Large intestine (tissue), 3 donors: ENCODE measurements at regions not wholly inside any gene's neighbourhood (a gene's known extent, or its start where the extent isn't known, plus 50 kb on each side); places are given as distances from the start of the nearest gene placed in this dataset.

Source experiments
- DNase-seq, 2 donors: peaks; one replicate each; pipeline versions ENCODE4 v3.0.0 to v3.0.0-alpha.2; 2013
- H3K27ac ChIP-seq: one replicate; pipeline ENCODE4 v1.5.1; 2013; ENCODE audit warnings: low read length
- H3K27me3 ChIP-seq: 2 replicates; pipeline ENCODE4 v1.6.1; 2013; ENCODE audit warnings: low read length; ENCODE audit not compliant: control insufficient read depth, insufficient read depth
- H3K36me3 ChIP-seq: 2 replicates; pipeline ENCODE4 v1.6.1; 2013; ENCODE audit warnings: low read length; ENCODE audit not compliant: control insufficient read depth, insufficient read depth
- H3K4me1 ChIP-seq: one replicate; pipeline ENCODE4 v1.6.1; 2013; ENCODE audit warnings: low read length; ENCODE audit not compliant: control insufficient read depth, insufficient read depth
- H3K4me3 ChIP-seq: one replicate; pipeline ENCODE4 v1.5.1; 2013; ENCODE audit warnings: low read length
- H3K9me3 ChIP-seq: one replicate; pipeline ENCODE4 v1.6.1; 2013; ENCODE audit warnings: mild to moderate bottlenecking, low read depth, low read length, moderate library complexity; ENCODE audit not compliant: control insufficient read depth
- WGBS: methylation state at CpG from one replicate; pipeline ENCODE4 v1.1.5; 2013; ENCODE audit warnings: low lambda C conversion rate; ENCODE audit not compliant: insufficient coverage; 5-methylcytosine and 5-hydroxymethylcytosine counted together

GRCh38 chr22:47787501-47788227, 1025.2 kb downstream of the TBC1D22A start:
- peaks cover 7% of the 10 kb centered on the region for H3K9me3 ChIP-seq
- H3K4me1 ChIP-seq = no peaks in the 10 kb centered on the region
- H3K27ac ChIP-seq = no peak overlapping the region
- H3K27me3 ChIP-seq = no peaks in the 10 kb centered on the region
- no peak for DNase-seq
- H3K4me3 ChIP-seq = no peak overlapping the region
- H3K36me3 ChIP-seq = no peaks in the 10 kb centered on the region
- WGBS = no CpG with 5 or more reads among the region's 10 CpGs

DNA sequence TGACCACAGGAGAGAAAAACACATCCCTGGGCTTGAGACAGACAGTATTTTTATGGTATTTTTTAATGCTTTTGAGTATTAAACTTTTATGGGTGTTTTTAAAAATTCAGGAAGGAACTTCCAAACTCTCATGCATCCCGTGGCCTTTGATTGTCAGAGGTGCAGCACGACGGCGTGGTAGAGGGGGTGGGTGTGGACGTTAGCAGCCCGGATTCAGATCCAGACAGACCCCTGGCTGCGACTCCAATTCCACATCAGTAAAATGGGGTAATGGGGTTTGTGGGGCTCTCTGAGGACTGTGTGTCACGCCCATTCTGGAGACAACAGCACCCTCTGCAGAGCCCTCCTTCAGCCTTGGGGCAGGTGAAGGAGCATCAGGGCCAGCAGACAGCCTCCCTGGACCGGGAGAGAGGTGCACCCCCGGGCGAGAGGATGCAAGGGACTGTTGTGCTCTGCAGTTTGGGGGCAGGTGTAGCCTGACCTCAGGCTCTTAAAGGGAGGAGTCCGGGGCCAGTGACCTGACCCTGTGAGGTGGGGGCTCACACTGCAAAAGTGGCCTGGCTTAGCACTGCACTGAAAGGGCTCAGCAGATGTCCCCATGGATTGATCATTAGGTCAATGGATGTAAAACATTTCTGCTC, 1024.3 kb downstream of the TBC1D22A start:
- peaks cover 7% of the 10 kb centered on the region for H3K9me3 ChIP-seq
- H3K4me3 ChIP-seq = no peak overlapping the region
- no peaks in the 10 kb centered on the region for H3K36me3 ChIP-seq
- no CpG with 5 or more reads among the region's 12 CpGs for WGBS
- DNase-seq = no peak
- no peak overlapping the region for H3K27ac ChIP-seq
- H3K4me1 ChIP-seq = no peaks in the 10 kb centered on the region
- H3K27me3 ChIP-seq = no peaks in the 10 kb centered on the region

GRCh38 chr22:47784991-47785390, 1022.5 kb downstream of the TBC1D22A start:
- H3K27me3 ChIP-seq = no peaks in the 10 kb centered on the region
- H3K9me3 ChIP-seq = peaks cover 7% of the 10 kb centered on the region
- no peak overlapping the region for H3K27ac ChIP-seq
- H3K4me3 ChIP-seq = no peak overlapping the region
- no peaks in the 10 kb centered on the region for H3K4me1 ChIP-seq
- DNase-seq = no peak
- no CpG with 5 or more reads among the region's 1 CpG for WGBS
- H3K36me3 ChIP-seq = no peaks in the 10 kb centered on the region

DNA sequence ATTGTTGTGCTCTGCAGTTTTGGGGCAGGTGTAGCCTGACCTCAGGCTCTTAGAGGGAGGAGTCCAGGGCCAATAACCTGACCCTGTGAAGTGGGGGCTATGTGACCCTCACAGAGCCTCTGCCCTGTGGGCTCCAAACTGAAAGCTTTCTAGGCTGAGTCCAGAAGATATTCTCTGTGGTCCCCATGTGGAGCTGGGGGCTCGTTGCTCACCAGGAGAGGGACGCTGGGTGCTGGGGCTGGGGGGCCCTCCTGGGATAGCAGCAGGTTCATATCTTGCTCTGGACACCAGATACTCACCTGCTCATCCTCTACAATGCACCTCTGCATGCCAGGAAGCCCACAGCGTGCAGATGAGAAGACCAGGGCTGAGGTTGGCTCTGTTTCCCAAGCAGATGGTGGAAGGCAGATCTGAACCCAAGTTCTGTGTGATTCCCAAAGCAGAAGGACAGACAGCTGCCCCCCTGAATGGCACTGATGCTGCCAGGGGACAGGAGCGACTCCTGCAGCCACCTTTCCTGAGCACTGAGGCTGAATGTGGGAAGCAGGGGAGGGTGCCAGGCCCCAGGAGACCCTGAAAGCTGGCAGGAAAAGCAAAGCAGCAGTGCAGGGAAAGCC, 1022.0 kb downstream of the TBC1D22A start:
- no peak for DNase-seq
- Histone ChIP-seq H3K36me3 (no peaks in the 10 kb centered on the region), H3K4me1 (no peaks in the 10 kb centered on the region), H3K4me3 (no peak overlapping the region), H3K27me3 (no peaks in the 10 kb centered on the region), H3K27ac (no peak overlapping the region), H3K9me3 (peaks cover 7% of the 10 kb centered on the region)
- WGBS = no CpG with 5 or more reads among the region's 4 CpGs

DNA sequence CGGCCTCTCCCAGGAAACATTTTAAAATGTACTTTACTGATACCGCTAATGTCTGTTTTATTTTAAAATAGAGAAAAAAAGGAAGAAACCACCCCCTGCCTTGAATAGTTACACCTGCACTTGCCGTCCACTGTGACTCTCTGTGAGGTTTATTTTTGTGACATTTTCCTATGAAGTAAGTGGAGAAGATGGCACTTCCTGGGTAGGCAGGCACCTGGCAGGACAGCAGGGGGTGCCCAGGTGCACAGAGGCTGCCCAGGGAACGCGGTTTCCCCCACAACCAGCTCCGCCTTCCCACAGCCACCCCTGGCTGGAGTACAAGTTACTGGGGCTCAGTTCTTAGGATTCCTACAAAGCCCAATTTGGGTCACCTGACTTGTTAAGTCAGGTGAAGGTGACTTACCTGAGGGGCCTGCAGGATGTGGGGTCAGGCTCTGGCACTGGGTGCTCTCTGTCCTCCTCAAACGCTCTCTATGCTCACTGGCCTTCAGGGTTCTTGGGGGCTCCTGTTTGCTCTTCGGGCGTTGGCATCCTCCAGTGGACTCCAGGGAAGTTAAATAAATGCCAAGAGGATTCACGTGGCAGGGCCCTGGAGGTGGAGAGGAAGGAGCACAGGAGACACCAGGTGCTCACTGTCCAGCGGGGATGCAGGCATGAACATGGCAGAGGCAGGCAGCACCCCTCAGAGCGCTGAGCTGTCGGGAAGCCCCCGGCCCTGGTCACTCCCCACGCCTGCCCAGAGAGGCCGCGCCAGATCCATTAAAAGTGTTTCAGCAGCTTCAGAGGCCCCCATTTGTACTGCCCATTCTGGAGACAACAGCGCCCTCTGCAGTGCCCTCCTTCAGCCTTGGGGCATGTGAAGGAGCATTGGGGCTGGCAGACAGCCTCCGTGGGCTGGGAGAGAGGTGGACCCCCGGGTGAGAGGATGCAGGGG, 1021.2 kb downstream of the TBC1D22A start:
- peaks cover 7% of the 10 kb centered on the region for H3K9me3 ChIP-seq
- H3K36me3 ChIP-seq = no peaks in the 10 kb centered on the region
- H3K4me3 ChIP-seq = no peak overlapping the region
- DNase-seq = no peak
- H3K27ac ChIP-seq = no peak overlapping the region
- WGBS = 100% methylated on average over 1 of the region's 20 CpGs
- no peaks in the 10 kb centered on the region for H3K4me1 ChIP-seq
- H3K27me3 ChIP-seq = no peaks in the 10 kb centered on the region

GRCh38 chr22:47782328-47783075, 1020.1 kb downstream of the TBC1D22A start:
- Histone ChIP-seq H3K36me3 (no peaks in the 10 kb centered on the region), H3K4me3 (no peak overlapping the region), H3K27me3 (no peaks in the 10 kb centered on the region), H3K27ac (no peak overlapping the region), H3K4me1 (no peaks in the 10 kb centered on the region), H3K9me3 (peaks cover 7% of the 10 kb centered on the region)
- WGBS = no CpG with 5 or more reads among the region's 15 CpGs
- no peak for DNase-seq

- WGBS = 100% methylated on average over 1 of the region's 20 CpGs
Observed at GRCh38 chr22:47781427-47782111, 1019.1 kb downstream of the TBC1D22A start.

GRCh38 chr22:47781024-47781423, 1018.6 kb downstream of the TBC1D22A start:
- Histone ChIP-seq H3K4me1 (no peaks in the 10 kb centered on the region), H3K27me3 (no peaks in the 10 kb centered on the region), H3K36me3 (no peaks in the 10 kb centered on the region), H3K9me3 (peaks cover 7% of the 10 kb centered on the region), H3K27ac (no peak overlapping the region), H3K4me3 (no peak overlapping the region)
- no CpG with 5 or more reads among the region's 12 CpGs for WGBS
- DNase-seq = no peak

More at GRCh38 chr22:47781427-47782111, 1019.1 kb downstream of the TBC1D22A start:
- Histone ChIP-seq H3K4me1 (no peaks in the 10 kb centered on the region), H3K9me3 (peaks cover 7% of the 10 kb centered on the region), H3K27ac (no peak overlapping the region), H3K4me3 (no peak overlapping the region), H3K27me3 (no peaks in the 10 kb centered on the region), H3K36me3 (no peaks in the 10 kb centered on the region)
- DNase-seq = no peak

GRCh38 chr22:47780281-47780875, 1017.9 kb downstream of the TBC1D22A start:
- Histone ChIP-seq H3K4me1 (no peaks in the 10 kb centered on the region), H3K27ac (no peak overlapping the region), H3K9me3 (peaks cover 7% of the 10 kb centered on the region), H3K4me3 (no peak overlapping the region), H3K36me3 (no peaks in the 10 kb centered on the region), H3K27me3 (no peaks in the 10 kb centered on the region)
- DNase-seq = no peak
- no CpG with 5 or more reads among the region's 14 CpGs for WGBS
